Renal cortex interstitium (tissue), 11 donors: ENCODE measurements at regions not wholly inside any gene's neighbourhood (a gene's known extent, or its start where the extent isn't known, plus 50 kb on each side); places are given as distances from the start of the nearest gene placed in this dataset.

ENCODE experiments used
- DNase-seq, 11 donors: peaks; one replicate each; pipeline ENCODE4 v3.0.0-alpha.2; 2013; ENCODE audit warnings: low read depth in 9 of 11, low spot score in 4 of 11; ENCODE audit errors: extremely low read depth in 1 of 11

DNA sequence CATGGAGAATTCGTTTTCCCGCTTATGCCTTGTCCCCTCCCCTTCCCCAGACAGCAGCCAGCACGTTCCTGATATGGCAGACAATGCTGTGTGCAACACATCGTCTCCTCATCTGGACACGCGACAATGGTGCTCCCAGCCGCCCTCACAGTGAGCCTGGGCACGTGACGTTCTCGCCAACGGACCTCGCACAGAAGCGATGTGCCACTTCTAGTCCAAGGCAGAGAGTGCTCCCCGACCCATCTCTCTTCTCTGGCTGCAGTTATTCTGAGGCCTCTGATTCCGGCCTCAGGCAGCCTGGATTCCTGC, 505.4 kb downstream of the EIPR1 start:
- DNase-seq: no peak

DNA sequence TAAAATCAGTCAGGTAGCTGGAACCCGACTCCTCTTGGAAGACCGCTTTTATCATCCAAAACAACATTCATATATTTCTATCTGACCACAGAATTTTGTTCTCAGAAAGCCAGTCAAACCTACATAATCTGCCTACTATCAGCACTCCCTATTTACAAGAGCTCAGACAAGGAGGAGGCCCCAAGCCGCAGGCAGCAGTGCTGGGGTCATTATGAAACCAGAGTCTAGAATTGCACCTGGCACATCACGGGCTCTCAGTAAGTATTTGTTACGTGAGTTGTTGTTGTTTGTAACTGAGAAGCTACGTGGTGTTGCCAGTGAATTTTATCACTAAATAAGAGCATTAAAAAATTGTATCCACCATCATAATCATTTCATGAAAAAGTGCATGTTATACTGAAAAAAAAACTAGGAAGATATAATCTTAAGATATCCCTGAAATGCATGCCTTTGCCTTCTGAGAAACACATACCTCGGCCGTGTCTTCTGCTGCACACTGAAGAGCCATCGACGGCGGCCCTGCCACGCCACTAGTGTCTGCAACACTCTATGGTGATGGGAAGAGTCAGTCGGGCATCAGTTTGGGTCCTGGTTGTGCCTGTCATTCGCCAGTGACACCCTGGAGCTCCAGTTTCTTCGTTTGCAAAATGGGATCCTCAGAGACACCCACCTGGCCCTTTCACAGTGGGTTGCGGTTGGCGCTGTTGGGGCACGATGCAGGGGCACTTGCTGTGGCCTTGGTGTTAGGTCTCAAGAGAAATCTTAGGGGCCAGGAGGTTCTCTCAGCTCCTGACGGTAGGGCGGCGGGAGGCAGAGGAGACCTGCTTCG, 505.9 kb downstream of the EIPR1 start:
- no peak for DNase-seq

DNA sequence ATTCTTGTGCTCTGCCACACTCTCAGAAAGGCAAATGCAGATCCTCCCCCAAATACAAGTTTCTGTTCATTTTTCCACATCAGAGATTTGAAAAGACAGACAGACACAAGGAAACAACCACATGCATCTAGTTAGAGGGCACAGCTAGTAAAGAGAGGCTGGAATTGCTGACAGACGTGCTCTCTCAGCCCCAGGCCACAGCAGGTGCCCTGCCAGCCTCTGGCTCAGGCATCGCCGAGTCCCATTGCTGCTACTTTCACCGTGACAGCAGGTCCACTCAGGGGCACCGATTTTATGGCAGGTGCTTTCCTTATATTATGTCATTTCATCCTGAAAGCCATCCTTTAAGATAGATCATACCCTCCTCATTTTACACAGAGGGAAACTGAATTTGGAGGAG, 507.5 kb downstream of the EIPR1 start:
- DNase-seq: no peak

DNA sequence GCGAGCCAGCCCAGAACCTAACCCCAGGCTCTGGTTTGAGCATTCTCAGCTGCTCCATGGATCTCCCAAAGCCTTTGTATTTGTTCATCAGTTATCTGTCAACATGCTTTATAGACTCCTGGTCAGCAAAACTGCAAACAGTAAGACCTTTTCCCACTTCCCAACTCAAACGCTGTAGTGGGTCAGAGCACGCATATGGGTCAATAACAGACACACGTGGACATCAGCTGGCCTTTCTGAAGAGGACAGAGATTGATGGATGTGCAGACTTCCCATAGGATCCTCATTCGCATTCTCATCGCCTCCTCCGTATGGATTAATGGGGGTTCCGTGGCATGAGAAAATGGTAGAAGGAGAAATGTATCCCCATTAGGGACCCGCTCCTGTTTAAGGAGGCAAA, 508.1 kb downstream of the EIPR1 start:
- no peak for DNase-seq

DNA sequence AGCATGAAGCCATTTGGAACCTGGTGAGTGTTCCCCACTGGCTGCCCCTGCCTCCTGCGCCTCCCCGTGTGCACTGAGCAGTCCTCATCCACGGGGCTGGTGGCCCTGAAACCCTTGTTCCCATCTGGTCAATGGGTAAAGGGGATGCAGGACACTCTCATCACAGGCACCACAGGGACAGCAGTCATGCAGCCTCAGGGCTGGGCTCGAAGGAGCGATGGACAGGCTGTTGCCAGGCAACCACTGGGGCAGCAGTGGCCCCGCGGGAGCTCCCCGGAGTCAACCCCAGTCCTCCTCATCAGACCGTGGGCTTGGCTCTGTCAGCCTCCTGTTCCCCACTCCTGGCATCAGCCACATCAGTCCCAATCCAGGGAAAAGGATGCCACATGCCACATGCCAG, 509.5 kb downstream of the EIPR1 start:
- no peak for DNase-seq

DNA sequence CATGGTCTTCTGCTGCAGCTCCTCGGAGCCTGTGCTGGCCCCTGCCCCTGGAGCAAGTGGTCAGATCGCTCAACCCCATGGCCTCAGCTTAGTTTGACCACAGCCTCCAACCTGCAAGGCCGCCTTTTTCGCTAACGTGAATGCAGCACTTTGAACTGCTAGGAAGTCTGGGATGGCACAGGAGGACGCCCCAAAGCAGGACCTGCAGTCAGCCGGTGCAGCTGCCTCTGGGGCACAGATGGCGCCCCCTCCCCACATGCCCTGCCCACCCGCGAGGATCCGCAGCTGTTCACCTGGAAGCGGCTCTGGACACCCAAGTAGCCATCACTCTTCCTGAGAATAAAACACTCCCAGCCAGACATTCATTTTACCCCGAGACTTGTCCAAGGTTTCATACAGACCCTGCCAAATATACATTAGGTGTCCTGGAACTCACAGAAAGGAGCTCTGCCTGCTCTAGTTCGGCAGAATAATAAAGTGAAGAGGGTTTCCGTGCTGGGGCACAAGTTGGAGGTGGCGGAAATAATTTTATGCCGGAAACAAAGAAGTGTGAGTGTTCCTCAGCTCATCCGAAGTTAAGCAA, 510.1 kb downstream of the EIPR1 start:
- no peak for DNase-seq

DNA sequence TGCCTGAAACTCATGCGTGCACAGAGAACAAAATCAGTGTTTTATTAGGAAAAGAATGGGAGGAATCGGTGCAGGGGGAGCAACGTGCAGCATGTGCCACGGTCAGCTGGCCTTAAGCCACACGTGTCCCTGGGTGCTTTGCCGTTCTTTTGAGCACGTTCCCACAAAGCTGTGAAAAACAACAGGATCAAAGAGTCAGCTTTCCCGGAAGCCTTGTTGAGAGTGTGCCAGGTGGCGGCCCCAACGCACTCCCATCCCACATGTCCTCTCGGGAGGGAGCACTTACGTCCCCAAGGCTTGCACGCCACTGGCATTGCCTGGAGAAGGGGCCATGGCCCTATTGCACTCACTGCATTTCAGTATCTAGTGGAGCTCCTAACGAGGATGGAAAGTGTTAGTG, 511.2 kb downstream of the EIPR1 start:
- DNase-seq: no peak

DNA sequence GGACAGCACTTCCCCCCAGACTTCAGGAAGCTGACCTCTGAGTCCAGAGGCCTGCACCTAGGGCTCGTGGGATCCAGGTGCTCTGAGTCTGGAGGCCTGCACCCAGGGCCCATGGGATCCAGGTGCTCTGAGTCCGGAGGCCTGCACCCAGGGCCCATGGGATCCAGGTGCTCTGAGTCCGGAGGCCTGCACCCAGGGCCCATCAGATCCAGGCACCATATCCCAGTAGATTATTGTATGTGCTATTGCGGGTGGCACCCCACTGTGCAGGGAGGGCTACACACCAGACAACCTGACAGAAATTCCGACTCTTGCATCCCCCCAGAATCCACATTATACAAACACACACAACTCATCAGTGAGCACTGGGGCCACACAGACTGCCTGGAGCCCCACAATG, 515.2 kb downstream of the EIPR1 start:
- DNase-seq: no peak

DNA sequence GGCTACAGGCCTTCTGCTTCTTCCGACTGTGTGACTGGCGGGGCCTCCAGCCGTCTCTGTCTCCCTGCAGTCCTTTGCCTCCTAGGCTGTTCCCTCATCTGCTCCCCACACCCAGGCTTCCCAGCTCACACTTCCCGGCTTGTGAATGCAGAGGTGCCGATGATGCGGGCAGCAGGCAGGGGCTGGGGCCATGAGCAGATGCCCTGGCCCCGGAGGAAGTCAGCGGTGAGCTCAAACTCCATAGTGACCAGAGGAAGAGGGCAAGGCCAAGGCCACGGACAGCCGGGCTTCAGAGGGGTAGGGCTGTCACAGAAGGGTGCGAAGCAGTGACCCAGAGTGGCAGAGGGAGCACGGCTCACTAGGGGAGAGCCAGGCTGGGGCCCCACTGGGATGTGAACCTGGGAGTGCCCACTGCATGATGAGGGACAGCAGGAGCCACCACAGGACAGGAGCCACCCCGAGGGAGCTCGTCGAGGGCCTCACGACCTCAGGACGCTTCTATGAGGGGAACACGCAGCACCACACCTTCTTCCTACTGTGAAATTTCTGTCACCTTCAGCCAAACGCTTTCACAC, 515.9 kb downstream of the EIPR1 start:
- DNase-seq: no peak

DNA sequence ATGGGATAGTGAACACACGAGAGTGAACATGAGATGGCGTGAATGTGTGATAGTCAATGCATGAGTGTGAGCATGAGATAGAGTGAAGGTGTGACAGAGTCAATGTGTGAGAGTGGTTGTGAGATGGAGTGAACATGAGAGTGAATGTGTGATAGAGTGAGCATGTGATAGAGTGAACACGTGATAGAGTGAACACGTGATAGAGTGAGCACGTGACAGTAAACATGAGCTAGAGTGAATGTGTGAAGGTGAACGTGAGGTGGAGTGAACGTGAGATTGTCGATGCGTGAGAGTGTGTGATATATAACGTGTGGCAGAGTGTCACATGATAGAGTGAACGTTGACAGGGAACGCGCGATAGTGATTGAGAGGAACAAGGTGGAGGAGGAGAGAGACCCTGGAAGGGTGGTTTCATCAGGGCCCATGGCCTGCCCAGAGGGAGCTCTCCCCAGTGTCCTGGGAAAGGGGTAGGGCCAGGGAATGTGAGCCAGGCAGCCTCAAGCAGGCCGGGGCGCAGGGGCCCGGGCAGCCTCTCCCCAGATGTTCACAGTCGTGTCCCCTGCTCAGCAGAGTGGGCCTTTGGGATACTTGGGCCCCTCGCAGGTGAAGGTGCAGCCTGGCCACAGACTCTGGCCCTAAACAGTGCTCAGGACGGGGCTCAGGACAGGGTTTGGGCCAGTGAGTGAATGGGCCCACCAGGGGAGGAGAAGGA, 516.9 kb downstream of the EIPR1 start:
- DNase-seq: no peak

DNA sequence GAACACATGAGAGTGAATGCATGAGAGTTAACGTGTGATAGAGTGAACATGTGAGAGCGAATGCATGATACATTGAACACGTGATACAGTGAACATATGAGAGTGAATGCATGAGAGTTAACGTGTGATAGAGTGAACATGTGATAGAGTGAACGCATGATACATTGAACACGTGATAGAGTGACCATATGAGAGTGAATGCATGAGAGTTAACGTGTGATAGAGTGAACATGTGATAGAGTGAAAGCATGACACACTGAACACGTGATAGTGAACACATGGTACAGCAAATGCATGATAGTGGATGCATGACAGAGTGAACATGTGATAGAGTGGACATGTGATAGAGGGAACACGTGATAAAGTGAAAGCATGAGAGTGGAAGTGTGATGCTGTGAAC, 517.9 kb downstream of the EIPR1 start:
- no peak for DNase-seq

DNA sequence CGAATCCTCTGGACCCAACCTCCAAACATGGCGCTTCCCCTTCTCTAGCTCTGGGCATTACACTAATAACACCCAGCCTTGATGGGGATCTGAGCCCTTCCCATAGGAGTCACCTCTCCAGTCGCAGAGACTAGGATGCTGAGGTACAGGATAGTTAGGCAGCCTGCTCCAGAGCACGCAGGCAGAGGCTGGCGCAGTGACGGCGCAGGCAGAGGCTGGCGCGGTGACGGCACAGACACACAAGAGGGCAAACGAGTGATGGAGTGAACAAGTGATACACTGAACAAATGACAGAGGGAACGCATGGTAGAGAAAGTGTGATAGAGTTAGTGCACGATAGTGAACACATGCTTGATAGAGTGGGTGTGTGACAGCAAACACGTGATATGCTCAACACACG, 518.5 kb downstream of the EIPR1 start:
- no peak for DNase-seq

DNA sequence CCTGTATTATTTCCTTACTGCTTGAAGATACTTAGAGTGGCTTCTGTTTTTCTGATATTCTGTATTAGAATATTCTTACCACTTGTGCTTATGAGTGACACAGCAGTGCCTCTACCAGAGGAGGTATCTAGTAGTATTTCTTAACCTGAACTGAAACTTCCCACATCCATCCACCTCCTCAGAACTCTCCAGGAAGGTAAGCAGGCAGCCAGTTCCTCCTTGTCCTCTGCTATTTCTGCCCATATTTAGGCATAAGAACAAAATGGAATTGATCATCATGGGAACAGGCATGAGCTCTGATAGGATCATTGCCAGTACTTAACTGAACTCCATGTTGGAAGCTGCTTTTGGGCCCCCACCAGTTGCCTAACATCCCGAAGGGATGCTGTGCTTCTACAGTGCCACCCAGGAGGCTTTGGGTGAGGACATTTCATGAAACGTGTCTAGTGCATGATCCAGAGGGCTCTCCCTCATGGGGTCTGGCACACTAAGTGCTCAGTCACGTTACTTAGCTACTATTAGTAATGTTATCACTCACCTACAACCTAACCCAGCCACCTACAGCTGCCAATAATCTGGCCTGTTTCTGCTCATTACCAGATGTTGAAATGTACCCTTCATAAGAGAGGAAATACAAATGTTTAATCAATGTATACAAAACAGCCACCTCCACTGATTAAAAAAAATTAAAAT, 520.7 kb downstream of the EIPR1 start:
- no peak for DNase-seq

DNA sequence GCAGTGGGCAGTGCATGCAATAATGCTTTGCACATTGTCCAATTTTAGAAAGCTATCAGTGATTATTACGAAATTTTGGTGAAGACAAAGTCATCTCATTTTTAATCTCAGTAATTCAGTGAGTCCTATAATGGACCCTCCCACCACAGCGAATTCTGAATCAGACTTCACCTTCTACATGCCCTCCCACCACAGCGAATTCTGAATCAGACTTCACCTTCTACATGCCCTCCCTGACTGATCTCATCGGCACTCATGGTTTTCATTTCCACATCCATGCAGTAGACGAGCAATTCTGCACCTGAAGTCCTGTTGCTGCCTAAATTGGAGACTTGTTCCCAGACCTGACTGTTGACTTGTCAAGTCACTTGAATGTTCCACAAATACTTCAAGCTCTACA, 522.3 kb downstream of the EIPR1 start:
- DNase-seq: no peak

DNA sequence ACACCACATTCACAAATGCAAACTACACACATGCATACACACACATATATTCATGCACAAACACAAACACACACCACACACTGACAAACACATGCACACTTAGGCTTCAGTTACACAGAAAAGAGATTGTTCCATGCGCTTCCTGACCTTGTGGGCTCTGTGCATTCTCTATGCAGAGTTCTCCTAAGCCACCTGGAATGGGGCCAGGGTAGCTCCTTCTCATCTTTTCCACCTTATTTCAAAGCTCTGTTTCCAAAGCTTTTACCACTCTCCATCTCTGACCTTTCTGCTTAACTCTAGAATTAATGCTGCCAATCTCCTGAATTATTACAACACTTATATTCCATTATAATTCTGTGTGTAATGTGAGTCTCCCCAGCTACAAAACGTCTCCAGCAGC, 522.3 kb upstream of the MYT1L start:
- DNase-seq: no peak

DNA sequence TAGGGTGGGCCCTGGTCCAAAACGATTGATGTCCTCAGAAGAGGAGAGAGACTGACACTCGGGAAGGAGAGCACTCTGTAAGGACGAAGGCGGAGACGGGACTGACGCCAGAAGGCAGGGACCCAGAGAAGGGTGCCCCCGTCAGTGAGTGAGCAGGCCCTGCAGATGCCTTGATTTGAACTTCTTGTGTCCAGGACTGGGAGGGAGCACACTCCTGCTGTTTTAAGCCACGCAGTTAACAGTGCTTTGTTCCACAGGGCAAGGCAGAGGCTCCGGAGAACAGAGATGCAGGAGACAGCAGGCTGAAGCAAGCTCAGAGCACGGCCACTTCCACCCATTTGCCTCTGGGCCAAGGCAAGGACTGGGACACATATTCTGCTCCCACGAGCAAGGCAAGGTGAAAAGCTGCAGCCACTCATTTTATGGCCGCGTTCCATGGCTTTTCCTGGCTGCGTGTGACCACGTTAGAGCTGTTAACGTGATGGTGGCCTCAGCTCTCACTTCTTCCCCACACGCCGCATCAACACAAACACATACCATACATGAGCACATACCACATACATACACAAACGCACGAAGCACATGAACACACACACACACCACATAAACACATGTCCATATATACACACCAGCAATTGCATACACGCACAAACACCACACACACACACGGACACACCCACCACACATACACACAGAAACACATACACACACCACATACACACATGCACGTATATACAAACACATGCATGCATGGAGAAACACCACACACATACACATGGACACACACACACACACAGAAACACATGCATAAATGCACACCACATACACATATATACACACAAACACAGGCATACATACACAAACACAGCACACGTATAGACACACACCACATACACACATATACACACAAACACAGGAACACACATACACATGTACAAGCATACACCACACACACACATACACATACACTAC, 521.0 kb upstream of the MYT1L start:
- DNase-seq: no peak

DNA sequence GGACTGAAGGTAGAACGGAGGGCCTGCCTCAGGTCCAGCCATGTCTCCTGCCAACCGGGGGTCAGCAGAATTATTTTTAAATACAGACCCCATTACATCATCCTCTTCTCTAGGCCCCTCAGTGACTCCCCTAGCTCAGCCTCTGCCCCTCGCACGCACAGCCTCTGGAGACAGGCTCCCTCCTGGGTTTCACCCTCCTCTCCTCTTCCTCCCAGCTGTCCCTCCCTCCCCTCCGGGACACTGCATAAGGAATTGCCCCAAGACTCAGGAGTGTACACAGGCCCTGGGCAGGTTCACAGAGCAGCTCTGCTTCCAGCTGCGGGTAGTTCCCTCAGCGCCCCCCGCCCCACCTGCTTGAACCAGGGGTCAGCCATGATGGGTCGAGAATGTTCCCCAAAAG, 520.2 kb upstream of the MYT1L start:
- DNase-seq: no peak

DNA sequence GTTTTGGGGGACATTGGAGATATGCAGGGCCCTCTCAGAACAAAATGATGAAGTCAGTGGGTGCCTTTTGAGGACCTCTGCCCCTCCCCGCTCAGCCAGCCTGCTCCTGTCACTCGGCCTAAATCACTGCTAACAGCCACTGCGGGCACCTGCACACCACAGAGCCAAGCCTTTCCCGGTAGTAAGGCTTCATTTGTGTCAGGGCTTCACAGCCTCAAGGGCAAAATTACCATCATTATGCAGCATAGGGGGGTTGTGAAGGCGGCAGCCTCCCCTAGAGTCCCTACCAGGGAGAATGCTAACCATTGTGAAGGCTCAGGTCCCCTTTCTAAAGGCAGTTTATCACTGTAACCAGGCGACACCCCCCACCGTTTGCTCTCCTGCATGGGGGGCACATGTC, 519.8 kb upstream of the MYT1L start:
- no peak for DNase-seq
